SK-N-MC (cell line): ENCODE measurements at regions not wholly inside any gene's neighbourhood (a gene's known extent, or its start where the extent isn't known, plus 50 kb on each side); places are given as distances from the start of the nearest gene placed in this dataset.

ENCODE experiments used
- DNase-seq: peaks from one replicate; pipeline ENCODE4 v3.0.0-alpha.2; 2011; ENCODE audit warnings: low read depth, low spot score
- H3K27ac ChIP-seq: fragments of 200-600 bp; sonication (generic); 2 replicates; pipeline ENCODE4 v1.5.1; 2016; ENCODE audit warnings: mixed run types
- H3K36me3 ChIP-seq: fragments of 200-600 bp; sonication (generic); 2 replicates; pipeline ENCODE4 v1.6.1; 2017; ENCODE audit warnings: antibody characterized with exemption, low read length, mixed read lengths; ENCODE audit not compliant: insufficient read depth
- H3K4me3 ChIP-seq: fragments of 200-600 bp; sonication (generic); 2 replicates; pipeline ENCODE4 v1.5.1; 2016
- H3K9ac ChIP-seq: fragments of 200-600 bp; sonication (generic); 2 replicates; pipeline ENCODE4 v1.8.0; 2017; ENCODE audit warnings: mixed run types, mixed read lengths; ENCODE audit not compliant: insufficient read length
- H3K9me3 ChIP-seq: fragments of 200-600 bp; sonication (generic); 2 replicates; pipeline ENCODE4 v1.6.1; 2017; ENCODE audit warnings: low read depth, mild to moderate bottlenecking, antibody characterized with exemption, low read length, moderate library complexity, mixed read lengths
- EZH2 ChIP-seq: fragments of 200-600 bp; sonication (generic); IDR thresholded peaks from one replicate; pipeline ENCODE4 v1.6.1; 2017; ENCODE audit warnings: antibody characterized with exemption
- FOXP2 ChIP-seq: optimal IDR thresholded peaks from 2 replicates; pipeline ENCODE3; 2011; ENCODE audit warnings: mild to moderate bottlenecking, moderate library complexity; ENCODE audit not compliant: insufficient read depth; ENCODE audit errors: extremely low read length, control extremely low read depth
- POLR2AphosphoS5 ChIP-seq: IDR thresholded peaks from 2 replicates; pipeline ENCODE4 v1.6.1; 2012; ENCODE audit warnings: mild to moderate bottlenecking, low read depth, low read length, borderline replicate concordance

- TF ChIP-seq POLR2AphosphoS5 (no peak), FOXP2 (no peak), EZH2 (no peak)
- no peak overlapping the region for H3K4me3 ChIP-seq
- H3K27ac ChIP-seq: no peak overlapping the region
- H3K9ac ChIP-seq: no peak overlapping the region
- no peaks in the 10 kb centered on the region for H3K36me3 ChIP-seq
- no peak for DNase-seq
- no peaks in the 10 kb centered on the region for H3K9me3 ChIP-seq
These were observed 266.4 kb upstream of the IRX4 start for GRCh38 chr5:2149195-2149539.

- no peaks in the 10 kb centered on the region for H3K36me3 ChIP-seq
- TF ChIP-seq EZH2 (no peak), FOXP2 (no peak), POLR2AphosphoS5 (no peak)
- no peaks in the 10 kb centered on the region for H3K9me3 ChIP-seq
- no peak overlapping the region for H3K4me3 ChIP-seq
- H3K27ac ChIP-seq: no peak overlapping the region
- no peak for DNase-seq
- H3K9ac ChIP-seq: no peak overlapping the region
These were observed 265.8 kb upstream of the IRX4 start for GRCh38 chr5:2148312-2149194.

- no peak for DNase-seq
- no peak overlapping the region for H3K9ac ChIP-seq
- TF ChIP-seq POLR2AphosphoS5: no peak
- TF ChIP-seq FOXP2: no peak
- TF ChIP-seq EZH2: no peak
- no peak overlapping the region for H3K27ac ChIP-seq
- no peaks in the 10 kb centered on the region for H3K9me3 ChIP-seq
- no peaks in the 10 kb centered on the region for H3K36me3 ChIP-seq
- no peak overlapping the region for H3K4me3 ChIP-seq
These were observed 265.0 kb upstream of the IRX4 start for GRCh38 chr5:2147504-2148311.

- Histone ChIP-seq H3K27ac (no peak overlapping the region), H3K4me3 (no peak overlapping the region), H3K9me3 (no peaks in the 10 kb centered on the region), H3K36me3 (no peaks in the 10 kb centered on the region), H3K9ac (no peak overlapping the region)
- no peak for TF ChIP-seq POLR2AphosphoS5
- no peak for DNase-seq
These were observed 261.1 kb upstream of the IRX4 start for GRCh38 chr5:2143646-2144353.

- H3K9ac ChIP-seq: no peak overlapping the region
- no peak overlapping the region for H3K4me3 ChIP-seq
- H3K9me3 ChIP-seq: no peaks in the 10 kb centered on the region
- DNase-seq: no peak
- H3K36me3 ChIP-seq: no peaks in the 10 kb centered on the region
- H3K27ac ChIP-seq: no peak overlapping the region
- TF ChIP-seq EZH2 (no peak), POLR2AphosphoS5 (no peak), FOXP2 (no peak)
These were observed 260.4 kb upstream of the IRX4 start for GRCh38 chr5:2143088-2143487.

- no peak for DNase-seq
- H3K4me3 ChIP-seq: no peak overlapping the region
- TF ChIP-seq POLR2AphosphoS5: no peak
- TF ChIP-seq EZH2: no peak
- TF ChIP-seq FOXP2: no peak
These were observed 259.8 kb upstream of the IRX4 start for GRCh38 chr5:2142456-2142954.

GRCh38 chr5:2141254-2142000 is 258.7 kb upstream of the IRX4 start:
- H3K27ac ChIP-seq: no peak overlapping the region
- TF ChIP-seq FOXP2 (no peak), EZH2 (no peak), POLR2AphosphoS5 (no peak)
- H3K36me3 ChIP-seq: no peaks in the 10 kb centered on the region
- H3K9ac ChIP-seq: no peak overlapping the region
- H3K9me3 ChIP-seq: no peaks in the 10 kb centered on the region
- DNase-seq: no peak
- no peak overlapping the region for H3K4me3 ChIP-seq

More at GRCh38 chr5:2142456-2142954, 259.8 kb upstream of the IRX4 start:
- no peak overlapping the region for H3K9ac ChIP-seq
- H3K36me3 ChIP-seq: no peaks in the 10 kb centered on the region
- no peak overlapping the region for H3K27ac ChIP-seq
- H3K9me3 ChIP-seq: no peaks in the 10 kb centered on the region
